Stimulated activated CD8-positive, alpha-beta memory T cell treated with anti-CD3 and anti-CD28 coated beads, Interleukin-4, amount 100 ng/mL, for 48 hours (primary cell): ENCODE measurements at regions not wholly inside any gene's neighbourhood (a gene's known extent, or its start where the extent isn't known, plus 50 kb on each side); places are given as distances from the start of the nearest gene placed in this dataset.

Experiments used
- DNase-seq: peaks from one replicate; pipeline ENCODE4 v3.0.0-alpha.2; 2020

DNA sequence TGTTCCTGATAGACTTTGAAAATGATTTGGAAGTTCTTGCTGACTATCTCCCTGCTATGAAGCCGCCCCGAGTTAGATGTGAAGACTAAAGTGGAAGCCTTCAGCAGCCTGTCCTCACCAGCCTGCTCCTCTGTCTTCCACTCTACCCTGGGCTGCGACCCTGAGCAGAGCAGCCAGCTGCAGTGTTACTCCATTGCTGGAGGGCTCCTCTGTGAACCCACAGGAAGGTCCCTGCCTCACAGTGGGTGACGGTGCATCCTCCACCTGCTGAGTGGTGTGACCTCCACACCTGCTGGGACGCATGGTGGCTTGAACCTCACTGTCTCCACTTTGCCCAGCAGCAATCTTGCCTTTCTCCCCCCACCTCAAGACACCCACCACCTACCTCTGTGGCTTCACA is 116.4 kb downstream of the IRS2 start:
- no peak for DNase-seq

DNA sequence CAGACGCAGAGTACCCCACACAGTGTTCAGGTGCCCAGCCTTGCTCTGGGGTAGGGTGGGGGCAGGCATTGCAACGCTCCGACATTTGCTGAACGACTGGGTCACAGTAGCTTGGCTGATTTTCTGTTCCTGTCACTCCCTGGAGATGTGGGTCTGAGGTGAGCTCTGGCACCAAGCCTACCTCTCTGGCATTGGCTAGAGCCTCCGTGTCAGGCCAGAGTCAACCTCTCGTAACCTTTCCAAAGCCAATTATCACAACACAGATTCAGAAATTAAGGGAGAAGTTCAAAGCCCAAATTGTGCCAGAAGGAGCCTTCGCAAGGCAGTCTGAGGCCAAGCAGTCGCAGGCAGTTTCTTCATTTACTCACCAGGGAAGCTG is 117.2 kb downstream of the IRS2 start:
- DNase-seq: no peak

DNA sequence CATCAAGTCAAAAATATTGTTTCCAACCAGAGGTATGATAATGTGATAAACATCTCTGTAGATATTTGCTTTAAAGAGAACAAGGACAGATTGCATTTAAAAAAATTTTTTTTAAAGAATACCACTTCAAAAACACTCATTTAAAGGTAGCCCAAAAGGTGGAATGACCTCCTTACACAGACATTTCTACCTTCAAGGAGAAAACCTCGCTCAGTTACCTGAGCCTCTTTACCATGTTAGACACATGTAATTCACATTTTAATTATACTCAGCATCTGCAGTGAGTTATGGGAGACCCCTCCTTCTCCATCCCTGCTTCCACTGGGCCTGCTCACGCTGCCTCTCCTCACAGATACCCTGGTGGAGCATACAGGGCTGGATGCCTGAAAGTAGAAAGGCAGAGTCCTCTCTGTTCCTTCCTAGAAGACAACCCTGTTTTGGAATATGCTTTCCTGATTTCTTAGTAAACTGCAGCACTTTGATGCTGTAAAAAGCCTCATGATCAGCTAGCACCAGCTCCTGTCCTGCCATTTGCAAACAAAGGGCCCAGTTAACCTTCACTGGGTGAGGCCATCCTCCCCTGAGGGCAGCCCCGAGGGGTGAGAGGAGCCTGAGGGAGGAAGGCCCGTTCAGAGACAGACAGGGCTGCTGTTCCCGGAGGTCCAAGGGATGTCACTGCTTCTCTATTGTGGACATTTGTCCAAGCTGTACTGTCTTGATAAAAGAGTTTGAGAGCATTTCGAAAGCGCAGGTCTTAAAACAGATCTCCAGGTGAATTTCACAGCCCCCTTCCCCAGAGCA is 117.8 kb downstream of the IRS2 start:
- no peak for DNase-seq

DNA sequence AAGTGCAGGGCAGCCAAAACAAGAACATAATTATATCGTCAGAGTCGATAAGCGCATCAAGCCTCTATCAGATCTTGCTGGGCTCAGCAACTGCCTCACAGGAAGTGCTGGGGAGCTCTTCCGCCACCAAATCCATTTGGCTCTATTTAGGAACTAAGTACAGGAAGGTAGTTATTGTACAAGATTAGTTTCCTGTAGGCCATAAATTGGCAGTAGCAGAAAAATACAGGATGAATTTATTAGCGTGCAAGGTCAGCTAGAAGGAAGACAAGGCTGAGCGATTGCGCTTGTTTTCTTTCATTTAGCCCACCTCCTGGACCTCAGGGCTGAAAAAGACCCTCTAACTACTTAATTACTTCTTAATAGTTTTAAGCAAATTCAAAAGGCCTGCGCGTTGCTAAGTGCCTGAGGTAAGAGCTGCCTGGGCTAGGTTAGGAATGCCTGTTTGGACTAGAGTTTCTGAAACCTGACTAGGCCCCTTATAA is 118.5 kb downstream of the IRS2 start:
- no peak for DNase-seq

DNA sequence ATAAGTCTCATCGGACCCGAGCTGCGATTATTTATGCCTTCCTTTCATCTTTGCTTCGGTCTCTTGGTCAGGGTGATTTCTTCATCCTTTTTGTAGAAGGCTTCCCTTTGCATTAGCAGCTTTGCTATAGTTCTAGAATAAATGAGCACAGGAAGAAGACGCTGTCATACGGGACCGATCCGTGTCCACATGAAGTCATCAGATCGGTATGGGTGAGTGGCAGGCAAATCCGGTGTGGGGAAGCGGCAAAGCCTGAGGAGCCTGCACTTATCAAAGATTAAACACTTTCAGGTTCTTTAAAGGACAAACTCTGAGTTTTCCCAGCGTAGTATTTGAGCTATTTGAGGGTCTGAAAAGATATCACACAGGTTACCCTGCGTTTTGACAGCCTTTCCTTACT is 119.3 kb downstream of the IRS2 start:
- DNase-seq: no peak

DNA sequence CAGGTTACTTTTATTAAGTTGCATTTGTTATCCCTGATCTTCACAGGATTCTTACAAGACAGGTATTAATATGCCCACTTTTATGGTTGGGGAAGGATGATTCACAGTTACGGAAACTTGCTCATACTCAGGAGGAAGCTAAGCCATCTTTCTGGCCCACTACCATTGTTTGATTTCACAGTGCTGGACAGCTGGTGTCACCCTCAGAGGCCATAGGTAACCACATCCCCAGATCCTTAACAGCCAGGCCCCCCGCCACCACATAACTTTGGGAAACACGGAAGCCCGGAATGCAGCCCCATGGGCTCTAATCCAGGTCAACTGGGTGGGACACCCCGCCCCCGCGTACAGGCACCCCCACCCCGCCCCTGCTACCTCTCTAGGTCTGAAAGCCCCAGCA is 119.7 kb downstream of the IRS2 start:
- no peak for DNase-seq

DNA sequence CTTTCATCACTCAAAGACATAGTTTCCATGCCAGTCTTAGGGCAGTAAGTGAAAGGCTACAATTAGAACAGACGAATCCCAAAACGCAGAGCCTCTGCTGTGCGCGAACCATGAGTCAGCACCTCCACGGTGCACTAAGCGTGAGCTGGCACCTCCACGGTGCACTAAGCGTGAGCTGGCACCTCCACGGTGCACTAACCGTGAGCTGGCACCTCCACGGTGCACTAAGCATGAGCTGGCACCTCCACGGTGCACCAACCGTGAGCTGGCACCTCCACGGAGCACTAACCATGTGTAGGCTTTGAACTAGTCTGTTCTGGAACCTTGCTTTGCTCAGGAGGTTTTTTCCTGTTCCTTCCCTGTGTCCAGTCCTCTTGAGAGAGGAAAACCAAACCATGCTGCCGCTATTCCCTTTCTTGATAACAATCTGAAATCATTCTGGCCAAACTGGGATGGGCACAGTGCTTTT is 120.6 kb downstream of the IRS2 start:
- DNase-seq: no peak

DNA sequence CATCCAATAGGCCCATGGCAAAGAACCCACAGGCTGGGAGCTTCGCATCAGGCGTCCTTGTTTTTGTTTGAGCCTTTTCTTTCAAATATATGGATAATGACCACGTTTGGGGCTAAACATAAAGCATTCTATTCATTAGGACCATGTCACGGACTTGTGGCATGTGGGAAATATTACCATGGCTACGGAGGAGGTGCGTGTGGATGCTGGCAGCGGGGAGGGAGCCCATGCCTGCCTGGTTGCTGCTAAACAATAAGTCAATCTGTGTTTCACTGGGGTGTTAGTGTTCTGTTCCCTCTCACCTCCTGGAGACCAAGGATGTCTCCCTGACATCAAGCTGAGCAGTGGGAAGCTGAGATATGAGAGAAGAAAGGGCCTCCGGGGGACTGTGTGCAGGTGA is 121.1 kb downstream of the IRS2 start:
- no peak for DNase-seq

DNA sequence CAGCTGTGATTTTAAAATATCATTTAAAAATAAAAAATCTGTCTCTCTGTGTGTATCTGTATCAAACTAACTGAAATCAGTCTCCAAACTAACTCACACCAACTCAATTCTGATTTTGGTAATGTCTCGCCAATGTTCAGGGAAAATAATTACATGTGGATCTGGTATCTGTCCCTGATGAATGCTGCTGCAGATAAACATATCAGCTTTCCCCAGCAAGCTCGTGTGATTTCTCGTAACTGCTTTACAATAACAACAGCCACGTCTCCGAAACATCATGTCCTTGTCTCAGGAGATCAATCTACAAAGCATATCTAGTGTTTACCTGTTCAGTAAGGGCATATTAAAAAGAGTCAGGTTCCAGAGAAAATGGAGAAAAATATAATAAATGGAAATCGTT is 129.0 kb downstream of the IRS2 start:
- DNase-seq: no peak

DNA sequence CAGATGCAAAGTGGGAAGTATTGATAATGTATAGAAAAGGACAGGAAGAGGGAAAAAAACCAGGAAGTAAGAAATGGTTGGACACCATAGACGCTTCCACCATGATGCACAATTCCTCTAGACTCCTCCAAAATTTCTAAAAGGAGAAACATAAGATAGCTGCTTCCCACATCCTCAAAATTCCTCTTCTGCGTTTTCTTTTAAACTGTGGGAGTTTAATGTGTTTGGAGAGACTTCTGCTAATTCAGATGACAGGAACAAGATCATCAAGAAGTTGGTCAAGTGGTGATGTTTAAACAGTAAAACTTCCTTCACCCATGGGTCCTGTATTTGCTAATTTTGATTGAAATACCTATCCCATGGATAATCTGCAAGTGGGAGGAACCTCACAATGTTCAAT is 130.2 kb downstream of the IRS2 start:
- DNase-seq: no peak

DNA sequence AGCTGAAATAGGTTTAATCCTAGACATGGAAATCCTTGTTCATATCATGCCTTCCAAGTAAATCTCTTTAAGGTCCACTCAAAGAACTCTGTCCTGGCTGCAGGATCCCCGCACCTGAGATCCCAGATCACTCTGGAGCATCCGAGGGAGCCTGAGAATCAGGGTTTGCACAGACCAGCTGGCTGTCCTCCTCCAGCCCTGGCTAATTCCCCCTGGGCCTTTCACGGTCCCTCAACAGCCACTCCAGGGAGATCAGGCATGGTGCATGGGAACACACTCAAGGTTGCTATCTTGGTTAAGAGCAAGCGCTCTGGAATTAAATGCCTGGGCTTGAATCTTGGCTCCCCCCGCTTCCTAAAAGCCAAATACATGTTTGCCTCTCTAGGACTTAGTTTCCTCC is 130.8 kb downstream of the IRS2 start:
- DNase-seq: no peak

DNA sequence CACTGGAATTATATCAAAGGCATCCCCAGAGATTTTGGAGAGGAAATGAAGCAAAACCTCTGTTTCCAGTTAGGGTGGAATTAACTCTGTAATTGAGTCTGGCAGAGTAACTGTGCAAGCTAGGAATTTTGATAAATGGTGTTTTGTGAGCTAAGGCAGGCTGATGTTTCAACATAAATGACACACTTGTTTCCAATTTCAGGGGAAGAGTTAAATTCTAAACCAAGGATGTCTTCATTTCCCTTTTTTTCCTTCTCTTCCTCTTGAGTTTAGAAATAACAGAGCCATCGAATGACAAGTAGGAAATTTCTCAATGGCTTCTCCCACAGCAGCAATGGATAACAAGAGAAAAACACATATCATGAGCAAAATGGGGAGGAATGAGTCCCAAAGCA is 131.2 kb downstream of the IRS2 start:
- no peak for DNase-seq

DNA sequence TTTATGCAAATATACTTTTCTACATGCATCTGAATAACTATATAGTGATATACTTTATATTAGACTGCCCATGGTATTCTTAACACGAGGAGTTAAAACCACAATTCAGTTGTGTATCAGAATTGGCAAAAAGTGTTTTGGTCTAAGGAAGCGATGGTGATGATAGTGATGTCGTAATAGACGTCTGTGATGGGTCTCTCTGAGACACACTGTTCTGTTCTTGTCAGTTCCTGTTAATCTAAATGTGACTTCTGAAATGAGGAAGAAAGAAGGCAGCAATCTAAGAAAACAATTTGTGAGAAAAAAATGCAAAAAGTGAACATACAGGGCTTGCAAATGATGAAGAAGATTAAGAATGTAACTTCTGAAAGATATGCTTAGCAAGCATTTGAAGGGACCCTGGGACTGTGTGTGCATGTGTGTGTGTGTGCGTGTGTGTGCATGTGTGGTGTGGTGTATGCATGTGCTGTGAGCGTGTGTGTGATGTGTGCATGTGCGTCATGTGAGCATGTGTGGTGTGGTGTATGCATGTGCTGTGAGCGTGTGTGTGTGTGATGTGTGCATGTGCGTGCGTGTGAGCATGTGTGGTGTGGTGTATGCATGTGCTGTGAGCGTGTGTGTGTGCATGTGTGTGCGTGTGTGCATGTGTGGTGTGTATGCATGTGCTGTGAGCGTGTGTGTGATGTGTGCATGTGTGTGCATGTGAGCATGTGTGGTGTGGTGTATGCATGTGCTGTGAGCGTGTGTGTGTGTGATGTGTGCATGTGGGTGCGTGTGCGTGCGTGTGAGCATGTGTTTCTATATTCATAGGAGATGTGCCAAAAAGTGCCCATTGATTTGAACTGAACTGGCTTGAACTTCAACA is 131.8 kb downstream of the IRS2 start:
- no peak for DNase-seq

DNA sequence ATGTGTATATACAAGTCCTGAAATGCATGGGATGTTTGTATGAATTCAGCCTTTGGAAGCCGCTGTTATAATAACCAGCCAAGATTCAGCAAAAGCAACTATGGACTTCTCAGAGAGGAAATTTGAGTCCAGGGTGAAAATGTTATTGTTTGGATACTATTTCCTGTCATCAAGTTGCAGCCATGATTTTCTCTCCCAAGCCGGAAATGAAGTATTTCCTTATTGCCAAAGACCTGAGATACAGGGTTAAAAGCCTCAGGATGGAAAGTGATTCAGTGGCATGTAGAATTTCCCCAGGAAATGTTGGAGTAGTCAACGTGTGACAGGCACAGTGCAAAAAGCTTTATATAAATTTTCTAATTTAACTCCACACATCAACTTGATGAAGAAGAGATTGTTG is 133.9 kb downstream of the IRS2 start:
- no peak for DNase-seq

DNA sequence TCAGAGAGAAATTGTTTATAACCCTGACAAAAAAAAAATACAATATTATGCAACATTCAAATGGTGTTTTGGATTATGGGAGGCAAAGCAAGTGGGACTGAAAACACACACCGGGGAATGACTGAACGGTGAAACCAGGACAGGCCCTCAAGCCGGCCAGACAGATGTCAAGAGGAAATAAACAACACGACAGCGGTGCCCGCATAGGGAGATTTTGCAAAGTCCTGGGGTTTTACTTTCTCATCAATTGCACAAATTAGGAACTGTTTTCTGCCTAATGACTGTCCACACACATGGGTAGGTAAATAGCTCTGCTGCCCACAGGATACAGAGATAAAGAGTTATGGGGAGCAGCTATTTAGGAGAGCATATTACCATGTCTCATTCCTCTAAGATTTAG is 134.5 kb downstream of the IRS2 start:
- DNase-seq: no peak

DNA sequence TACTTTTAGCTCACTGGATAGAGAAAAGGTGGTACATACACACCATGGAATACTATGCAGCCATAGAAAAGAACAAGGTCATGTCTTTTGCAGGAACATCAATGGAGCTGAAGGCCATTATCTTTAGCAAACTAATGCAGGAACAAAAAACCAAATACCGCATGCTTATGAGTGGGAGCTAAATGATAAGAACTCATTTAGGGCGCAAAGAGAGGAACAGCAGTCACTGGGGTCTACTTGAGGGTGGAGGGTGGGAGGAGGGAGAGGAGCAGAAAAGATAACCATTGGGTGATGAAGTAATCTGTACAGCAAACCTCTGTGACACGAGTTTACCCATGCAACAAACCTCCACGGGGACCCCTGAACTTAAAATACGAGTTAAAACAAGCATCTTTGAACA is 135.1 kb downstream of the IRS2 start:
- no peak for DNase-seq

DNA sequence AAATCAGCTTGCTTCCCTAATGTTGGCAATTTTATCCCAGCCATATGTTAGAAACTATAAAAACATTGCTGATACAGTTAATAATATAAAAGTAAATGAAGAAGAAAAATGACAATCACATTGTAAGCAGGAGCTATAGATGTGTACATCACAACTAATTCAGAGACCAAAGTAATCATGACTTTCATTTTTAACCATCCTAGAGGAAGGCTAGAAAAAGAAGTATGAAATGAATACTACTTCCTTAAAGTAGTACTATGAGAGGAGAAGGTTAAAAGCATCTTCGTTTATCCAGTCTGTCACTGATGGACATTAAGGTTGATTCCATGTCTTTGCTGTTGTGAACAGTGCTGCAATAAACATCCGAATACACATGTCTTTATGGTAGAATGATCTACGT is 135.5 kb downstream of the IRS2 start:
- DNase-seq: no peak

DNA sequence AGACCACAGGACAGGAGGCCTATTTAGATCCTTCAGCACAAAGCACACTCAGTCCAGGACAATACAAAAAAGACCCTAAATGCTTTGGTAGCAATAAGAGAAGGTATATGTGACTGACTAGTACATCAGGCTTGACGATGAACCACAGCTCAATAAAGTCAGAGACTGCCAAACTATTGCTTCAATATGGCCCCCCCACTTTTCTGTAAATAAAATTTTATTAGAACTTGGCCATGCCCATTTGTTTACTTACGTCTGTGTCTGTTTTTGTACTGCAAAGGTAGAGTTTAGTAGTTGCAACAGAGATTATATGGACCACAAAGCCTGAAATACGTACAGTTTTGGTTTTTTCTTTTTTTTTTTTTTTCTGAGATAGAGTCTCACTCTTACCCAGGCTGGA is 136.7 kb downstream of the IRS2 start:
- no peak for DNase-seq

DNA sequence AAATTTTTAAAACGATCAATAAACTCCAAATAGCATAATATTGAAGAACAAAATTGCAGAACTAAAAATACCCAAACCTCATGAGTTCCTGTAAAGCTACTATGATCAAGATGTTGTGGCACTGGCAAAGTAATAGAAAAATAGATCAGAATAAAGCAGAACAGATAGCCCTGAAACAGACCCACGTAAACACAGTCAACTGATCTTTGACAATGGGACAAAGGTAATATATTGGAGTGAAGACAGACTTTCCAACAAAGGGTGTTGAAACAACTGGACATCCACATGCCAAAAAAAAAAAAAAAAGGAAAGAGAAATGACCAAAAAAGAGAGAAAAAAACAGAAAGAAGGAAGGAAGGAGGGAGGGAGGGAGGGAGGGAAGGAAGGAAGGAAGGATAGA is 138.7 kb downstream of the IRS2 start:
- no peak for DNase-seq

DNA sequence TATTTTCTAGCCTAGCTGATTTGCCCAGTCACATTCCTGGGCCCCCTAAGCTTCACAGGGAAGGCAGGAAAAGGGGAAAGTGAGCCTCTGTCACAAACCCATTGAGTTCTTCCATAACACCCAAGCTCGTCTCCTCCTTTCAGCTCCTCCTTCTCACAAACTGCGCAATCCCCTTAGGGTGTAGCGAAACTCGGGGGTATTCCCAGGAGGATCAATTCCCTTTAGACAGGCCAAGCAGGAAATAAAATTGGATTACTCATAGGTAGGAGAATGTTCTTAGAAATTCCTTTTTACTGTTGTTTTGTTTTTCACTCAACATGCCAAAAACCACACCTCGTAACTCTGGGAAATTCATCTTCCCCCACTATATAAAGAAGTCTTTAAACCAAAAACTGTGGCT is 139.3 kb downstream of the IRS2 start:
- no peak for DNase-seq

DNA sequence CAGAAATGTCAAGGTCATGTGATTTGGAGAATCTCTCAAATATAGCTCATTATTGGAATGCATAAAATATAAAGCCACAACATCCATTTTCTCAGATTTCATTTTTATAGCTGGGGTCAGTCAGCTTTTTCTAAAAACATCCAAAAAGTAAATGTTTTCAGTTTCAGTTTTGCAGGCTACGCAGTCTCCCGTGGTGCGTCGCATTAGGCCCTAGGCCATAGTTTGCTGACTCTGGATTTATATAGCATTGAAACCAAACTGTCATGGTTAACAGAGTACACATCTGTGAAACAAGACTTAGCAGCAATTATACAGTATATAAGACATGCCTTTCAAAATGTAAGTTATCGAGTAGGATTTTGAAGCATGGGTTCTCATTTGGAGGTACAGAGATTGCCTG is 140.0 kb downstream of the IRS2 start:
- DNase-seq: no peak

DNA sequence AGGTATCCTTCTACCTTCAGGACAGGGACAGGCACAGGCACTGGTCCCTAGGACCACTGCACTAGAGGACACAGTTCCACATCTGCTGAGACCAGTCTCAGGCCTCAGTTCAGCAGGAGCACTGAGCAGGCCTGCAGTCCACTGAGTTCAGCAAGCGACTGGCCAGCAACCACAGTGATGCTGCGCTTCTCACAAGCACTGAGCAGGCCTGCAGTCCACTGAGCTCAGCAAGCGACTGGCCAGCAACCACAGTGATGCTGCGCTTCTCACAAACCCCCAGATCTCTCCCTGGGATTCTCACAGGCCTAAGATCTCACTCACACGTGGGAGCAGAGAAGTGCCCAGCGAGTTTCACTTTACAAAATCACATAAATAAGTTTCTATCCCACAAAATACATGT is 140.6 kb downstream of the IRS2 start:
- no peak for DNase-seq

DNA sequence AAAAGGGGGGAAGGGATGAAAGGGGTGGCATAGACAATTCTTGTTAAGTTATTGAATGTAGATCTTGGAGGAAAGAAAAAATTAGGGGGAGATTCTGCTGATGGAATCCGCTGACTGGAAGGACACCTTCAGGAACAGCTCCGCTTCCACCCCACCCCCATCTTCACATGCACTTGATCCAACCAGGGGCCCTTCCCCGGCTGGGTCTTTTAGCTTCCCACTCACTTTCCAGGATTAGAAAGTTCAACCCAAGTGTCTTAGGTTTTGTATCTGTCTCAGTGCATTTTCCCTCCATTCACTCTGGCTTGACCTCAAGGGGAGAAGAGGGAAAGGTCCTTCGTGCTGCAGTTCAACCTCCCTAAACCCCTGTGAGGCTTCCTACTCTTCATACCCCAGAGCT is 141.4 kb downstream of the IRS2 start:
- DNase-seq: no peak

DNA sequence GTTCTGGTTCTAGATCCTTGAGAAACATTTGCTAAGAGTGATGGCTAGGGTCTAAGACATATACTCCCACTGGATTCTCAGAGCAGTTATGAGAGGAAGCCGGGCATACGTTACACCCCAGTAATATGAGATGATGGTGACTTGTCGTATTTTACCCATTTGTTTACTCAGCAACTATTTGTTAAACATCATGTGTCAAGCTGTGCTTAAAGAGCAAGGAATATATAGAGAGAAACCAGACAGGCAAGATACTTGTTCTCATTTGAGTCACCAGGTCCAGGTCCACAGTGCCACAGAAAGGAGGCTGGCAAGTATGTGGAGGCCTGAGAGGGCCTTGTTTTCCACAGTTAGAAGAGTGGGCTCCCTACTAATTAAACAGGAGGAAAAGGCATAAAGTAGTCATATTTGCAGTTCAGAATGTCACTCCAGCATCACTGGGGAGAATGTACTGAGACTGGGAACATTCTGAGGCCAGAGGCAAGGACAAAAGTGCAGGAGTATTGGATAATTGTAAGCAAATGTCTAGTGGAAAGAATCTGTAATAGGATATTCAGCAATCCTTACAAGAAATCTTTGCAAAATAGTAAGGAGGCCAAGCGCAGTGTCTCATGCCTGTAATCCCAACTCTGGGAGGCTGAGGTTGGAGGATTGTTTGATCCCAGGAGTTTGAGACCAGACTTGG is 142.2 kb downstream of the IRS2 start:
- no peak for DNase-seq
